ENCODE measurements at regions not wholly inside any gene's neighbourhood (a gene's known extent, or its start where the extent isn't known, plus 50 kb on each side); places are given as distances from the start of the nearest gene placed in this dataset.

DNA sequence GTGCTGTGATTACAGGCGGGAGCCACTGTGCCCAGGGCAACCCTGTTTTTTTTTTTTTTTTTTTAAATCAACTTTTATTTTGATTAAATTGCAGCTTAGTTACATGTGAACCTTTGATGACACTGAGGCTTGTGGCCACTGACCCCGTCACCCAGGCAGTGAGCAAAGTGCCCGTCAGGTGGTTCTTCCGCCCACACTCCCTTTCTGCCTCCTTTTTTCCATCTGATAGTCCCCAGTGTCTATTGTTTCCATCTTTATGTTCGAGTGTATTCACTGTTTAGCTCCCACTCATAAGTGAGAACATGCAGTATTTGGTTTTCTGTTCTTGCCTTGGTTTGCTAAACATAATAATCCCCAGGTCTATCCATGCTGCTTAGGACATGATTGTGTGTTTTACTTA lies 110.9 kb upstream of the GRK3 start (continued):
- TF ChIP-seq SIN3A (conservative IDR thresholded peaks at IDR 0.05 in 1 of 2, IDR thresholded peaks at IDR 0.05 in 1 of 2; ENCODE audit: low read depth in 1 of 2, low read length in 2 of 2) (no peak), CBX5 (IDR thresholded peaks at IDR 0.05; ENCODE audit: low read depth, low read length) (no peak), BCL11A (IDR thresholded peaks at IDR 0.05; ENCODE audit: low read depth in 2 of 2, low read length in 2 of 2) (no peak), POU5F1 (IDR thresholded peaks at IDR 0.05; ENCODE audit: low read depth, low read length) (no peak), RFX5 (IDR thresholded peaks at IDR 0.05; ENCODE audit: borderline replicate concordance, low read depth, low read length) (no peak), HDAC6 (IDR thresholded peaks at IDR 0.05; ENCODE audit: low read depth, low read length) (no peak), SP2 (IDR thresholded peaks at IDR 0.05; ENCODE audit: low read length) (no peak)

All from H1 (cell line).